GM19397 (cell line): ENCODE measurements at regions not wholly inside any gene's neighbourhood (a gene's known extent, or its start where the extent isn't known, plus 50 kb on each side); places are given as distances from the start of the nearest gene placed in this dataset.
"Not testable (repeated sequence)": the region's sequence is repeated elsewhere in the genome, so short reads cannot be mapped to it uniquely, and the experiment has no call there.

Source experiments
- ATAC-seq: cut with Tn5 transposase; IDR thresholded peaks from one replicate; pipeline ENCODE4 v1.9.1; 2021; ENCODE audit warnings: mild to moderate bottlenecking, moderate library complexity; ENCODE audit not compliant: unreplicated experiment

DNA sequence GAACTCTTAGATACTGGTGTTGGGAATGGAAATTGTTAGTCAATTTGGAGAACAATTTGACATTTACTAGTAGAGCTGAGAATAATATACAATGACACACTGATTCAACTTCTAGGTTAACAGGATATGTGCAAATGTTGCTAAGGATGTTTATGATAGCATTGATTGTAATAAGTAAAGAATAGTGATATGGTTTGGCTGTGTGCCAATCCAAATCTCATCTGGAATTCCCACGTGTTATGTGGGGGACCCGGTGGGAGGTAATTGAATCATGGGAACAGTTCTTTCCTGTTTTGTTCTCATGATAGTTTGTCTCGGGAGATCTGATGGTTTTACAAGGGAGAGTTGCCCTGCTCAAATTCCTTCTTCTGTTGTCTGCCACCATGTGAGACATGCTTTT, 302.4 kb upstream of the TMPRSS15 start:
- no peak for ATAC-seq

DNA sequence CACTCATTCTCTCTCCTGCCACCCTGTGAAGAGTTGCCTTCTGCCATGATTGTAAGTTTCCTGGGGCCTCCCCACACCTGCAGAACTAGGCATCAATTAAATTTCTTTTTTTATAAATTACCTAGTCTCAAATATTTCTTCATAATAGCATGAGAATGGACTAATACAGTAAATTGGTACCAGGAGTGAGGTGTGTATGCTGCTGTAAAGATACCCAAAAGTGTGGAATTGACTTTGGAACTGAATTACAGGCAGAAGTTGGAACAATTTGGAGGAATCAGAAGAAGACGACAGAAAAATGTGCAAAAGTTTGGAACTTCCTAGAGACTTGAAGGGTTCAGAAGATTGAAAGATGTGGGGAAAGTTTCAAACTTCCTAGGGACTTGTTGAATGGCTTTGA, 308.1 kb upstream of the TMPRSS15 start:
- no peak for ATAC-seq

DNA sequence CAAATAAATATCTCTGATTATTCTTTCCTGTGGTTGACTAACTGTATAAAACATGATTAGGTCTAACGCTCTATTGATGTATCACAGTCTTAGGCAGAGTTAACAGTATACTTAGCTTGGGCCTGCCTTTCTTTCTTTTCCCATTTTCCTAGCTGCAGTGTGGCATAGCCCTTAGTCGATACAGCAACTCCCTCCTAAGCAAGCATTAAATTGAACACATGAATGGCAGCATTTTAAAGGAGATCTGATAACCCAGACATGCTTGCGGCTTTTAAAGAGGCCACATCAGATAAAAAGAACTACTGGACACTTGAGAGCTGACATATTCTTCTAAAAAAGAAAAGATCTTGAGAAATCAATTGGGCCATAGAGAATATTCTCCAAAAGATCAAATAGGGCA, 312.0 kb upstream of the TMPRSS15 start:
- ATAC-seq = no peak

DNA sequence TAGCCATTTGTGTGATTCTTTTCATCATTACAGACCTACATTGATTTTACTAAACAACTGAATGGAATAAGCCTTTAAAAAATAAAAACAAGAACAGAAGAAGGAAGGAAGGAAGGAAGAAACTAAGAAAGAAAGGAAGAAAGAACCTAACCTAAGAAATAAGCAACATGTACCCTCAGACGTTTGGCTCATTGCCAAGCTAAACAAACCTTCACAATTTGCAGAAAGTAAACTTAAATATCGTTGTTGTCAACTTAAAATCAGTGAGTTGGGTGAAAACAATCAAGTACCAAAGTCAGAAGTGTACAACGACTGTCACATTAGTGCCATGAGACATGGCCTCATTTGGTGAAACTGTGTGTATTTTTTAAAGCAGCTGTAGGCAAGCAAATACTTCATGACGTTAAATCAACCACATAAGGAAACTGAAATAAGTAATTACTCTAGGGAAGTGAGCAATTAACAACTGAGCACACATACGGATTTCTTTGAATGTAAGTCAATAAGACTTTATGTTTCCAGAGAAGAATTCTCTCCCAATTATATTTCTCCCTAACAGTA, 313.1 kb upstream of the TMPRSS15 start:
- ATAC-seq = no peak

DNA sequence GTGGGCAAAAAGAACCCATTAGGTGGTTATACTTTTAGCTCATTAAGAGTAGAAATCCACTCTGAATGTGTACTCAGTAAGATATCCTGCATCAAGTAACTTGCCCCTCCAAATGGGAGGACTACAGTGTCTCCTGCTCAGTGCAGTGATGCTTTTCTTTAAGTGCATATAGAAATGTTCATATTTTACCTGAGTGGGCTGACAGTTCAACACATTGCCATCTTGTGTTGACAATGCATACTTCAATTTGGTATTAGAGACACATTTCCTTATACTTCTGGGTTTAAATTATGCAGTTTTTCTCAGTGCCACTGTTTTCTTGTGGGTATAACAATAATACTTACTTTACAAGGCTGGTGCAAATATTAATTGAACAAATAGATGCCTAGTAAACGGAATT, 318.6 kb upstream of the TMPRSS15 start:
- no peak for ATAC-seq

DNA sequence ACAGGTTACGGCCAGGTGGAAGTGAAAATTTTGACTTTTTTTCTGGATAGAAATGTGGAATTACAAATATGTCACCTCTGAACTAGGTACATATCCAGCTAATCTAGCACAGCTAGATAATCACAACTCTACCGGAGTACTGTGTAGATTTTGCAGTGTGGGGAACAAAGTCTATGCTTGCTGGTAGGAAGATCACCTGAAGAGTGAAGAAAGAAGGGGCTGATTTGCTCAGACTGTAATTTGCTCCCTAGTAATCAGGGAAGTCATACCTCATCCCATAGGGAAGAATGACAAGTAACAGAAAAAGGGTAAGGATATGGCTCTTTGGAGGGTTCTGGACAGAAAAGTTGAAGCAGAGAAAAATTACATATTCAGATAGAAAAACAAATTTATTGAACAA, 319.6 kb upstream of the TMPRSS15 start:
- ATAC-seq = no peak

DNA sequence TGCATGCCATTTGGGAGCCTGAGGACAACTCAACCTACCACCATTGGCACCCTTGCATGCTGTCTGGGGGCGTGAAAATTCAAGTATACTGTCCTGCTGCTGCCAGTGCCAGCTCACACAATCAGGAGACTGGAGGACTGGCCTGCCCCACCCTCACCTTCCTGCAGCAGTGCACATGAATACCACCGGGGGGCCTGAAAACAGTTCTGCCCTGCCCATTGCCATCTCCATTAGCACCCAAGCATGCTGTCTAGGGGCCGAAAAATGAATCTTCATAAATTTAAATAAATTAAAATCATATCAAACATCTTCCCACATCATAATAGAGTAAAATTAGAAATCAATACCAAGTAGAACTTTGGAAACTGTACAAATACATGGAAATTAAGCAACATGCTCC, 322.1 kb upstream of the TMPRSS15 start:
- ATAC-seq = no peak

DNA sequence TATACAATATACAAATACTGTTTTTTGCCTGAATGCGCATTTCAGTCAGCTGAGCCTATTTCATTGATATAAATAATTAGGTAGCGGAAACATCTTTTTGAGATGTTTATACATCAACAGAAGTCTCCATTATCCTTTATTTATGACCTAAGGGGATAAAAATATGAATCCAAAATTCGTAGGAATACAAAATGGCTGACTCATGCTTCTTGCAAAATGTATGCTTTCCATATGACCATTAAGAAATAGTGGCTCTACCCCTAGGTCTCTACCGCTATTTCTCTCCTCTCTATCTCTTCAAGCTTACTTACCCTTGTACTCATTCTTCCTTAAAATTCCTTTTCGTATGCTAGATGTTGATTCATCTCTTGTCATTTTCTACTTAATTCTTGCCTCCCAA, 338.4 kb upstream of the TMPRSS15 start:
- no peak for ATAC-seq

DNA sequence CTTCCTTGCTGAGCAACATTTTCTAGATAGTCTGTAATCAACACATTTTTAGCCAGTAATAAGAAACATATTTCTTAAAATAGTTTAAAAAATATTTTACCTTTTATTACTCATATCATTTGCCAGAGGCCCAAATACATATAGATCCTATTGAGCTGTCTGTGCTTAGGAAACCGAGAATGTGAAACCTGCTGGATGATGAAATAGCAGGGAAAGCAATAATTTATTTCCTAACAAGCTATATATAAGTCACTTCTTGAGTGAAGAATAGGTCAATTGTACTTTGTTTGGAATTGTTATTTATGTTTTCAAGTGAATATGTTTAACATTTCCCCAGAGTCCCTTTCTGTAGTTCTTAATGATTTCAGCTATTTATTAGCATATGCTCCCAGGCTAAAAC, 339.9 kb upstream of the TMPRSS15 start:
- no peak for ATAC-seq

DNA sequence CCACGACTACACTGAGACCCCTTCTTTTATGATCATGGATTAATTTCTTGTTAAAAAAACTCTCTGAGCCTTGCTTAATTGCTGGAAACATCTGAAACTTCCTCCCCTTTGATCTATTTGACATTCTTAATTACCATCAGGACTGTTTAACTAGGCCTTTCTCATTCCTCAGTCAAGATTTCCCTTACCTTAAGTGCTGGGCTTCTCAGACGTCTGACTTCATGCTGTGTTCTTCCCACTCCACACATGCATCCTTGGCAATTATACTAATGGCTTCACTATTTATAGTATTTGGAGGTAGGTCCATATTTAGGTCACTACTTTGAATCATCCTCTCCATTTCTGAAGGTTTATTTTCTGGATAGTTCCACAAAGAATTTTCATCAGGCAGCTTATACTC, 341.3 kb upstream of the TMPRSS15 start:
- no peak for ATAC-seq

DNA sequence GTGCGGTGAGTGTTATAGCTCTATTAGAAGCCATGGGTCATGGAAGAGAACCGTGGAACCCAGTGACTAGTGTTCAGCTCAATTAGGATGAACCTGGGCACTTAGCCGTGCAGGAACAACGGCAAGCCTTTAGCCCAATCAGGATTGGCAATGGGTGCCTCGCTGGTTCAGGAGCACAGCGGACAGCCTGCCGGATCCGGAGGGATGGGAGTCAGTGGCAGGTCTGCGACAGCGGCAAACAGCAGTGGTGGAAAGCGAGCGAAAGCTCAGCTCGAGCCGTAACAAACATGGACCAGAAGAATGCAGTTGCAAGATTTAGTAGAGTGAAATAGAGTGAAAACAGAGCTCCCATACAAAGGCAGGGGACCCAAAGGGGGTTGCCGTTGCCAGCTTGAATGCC, 349.3 kb upstream of the TMPRSS15 start:
- ATAC-seq = not testable (repeated sequence)

DNA sequence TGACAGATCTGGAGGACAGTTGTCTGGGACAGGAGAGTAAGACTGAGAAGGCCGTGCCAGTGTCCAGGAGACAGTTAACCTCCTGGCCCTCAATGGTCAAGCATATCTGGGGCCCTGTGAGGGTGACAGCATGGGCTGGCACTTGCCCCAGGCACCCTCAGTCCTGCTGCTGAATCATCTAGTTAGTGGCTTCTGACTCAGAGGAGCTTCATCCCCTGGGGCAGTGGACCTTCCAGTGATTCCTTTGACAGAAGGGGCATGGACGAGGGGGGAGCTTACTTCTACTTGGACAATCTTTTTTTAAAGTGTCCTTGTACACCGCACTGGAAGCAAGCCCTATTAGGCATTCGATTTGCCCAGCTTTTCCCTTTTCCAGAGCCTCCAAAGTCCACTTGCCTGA, 352.7 kb upstream of the TMPRSS15 start:
- ATAC-seq = not testable (repeated sequence)

DNA sequence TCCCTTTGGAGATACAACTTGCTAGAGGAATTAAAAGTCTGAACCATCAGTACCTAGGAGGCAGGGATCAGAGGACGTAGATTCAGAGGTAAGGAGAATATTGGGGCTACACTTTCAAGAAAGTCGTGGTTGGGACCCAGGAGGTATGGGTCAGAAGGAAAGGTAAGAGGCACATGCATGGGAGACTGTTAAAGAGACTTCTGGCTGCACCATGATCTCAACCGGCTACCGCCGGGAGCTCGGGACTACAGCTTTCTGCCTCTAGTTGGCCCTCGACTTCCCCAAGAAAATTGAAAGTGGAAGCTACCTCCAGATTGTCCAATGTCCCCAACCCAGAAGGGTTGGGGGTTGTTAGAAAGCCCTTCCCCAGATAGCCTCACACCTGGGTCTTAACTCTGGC, 355.7 kb upstream of the TMPRSS15 start:
- no peak for ATAC-seq

DNA sequence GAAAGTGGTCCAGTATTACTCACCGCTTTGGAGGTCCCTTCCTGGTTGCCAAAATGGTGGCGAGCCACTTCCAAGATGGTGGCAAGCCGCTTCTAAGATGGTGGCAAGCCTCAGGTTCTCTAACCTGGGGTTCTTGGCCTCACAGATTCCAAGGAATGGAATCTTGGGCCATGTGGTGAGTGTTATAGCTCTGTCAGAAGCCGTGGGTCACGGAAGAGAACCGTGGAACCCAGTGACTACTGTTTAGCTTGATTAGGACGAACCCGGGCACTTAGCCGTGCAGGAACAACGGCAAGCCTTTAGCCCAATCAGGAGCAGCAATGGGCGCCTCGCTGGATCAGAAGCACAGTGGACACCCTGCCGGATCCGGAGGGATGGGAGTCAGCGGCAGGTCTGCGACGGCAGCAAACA, 356.2 kb upstream of the TMPRSS15 start:
- no peak for ATAC-seq

DNA sequence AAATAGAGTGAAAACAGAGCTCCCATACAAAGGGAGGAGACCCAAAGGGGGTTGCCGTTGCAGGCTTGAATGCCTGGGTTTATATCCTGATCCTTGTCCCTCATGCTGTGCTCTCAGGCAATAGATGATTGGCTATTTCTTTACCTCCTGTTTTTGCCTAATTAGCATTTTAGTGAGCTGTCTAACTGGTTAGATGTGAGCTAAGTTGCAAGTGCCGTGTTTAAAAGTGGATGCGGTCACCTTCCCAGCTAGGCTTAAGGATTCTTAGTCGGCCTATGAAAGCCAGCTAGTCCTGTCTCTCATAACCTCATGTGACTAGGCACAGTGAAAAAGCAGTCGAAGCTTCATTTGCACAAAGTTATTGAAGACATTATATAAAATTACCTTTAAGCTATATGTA, 356.7 kb upstream of the TMPRSS15 start:
- ATAC-seq = no peak

DNA sequence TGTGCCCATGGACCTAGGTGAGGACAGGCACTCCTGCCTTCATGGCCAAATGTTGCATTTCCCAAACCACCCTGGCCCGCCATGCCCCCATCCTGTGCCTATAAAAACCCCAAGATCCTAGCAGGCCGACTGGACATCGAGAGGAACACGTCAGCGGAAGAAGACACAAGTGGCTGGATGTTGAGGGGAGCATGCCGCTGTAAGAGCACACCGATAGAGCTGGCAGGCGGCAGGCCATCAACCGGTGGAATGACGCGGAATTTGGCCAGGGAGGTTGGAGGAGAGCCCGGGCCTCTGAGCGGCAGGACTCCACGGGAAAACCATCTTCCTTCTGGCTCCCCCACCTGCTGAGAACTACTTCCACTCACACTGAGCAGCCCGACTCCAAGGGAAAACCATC, 361.1 kb upstream of the TMPRSS15 start:
- ATAC-seq = no peak

DNA sequence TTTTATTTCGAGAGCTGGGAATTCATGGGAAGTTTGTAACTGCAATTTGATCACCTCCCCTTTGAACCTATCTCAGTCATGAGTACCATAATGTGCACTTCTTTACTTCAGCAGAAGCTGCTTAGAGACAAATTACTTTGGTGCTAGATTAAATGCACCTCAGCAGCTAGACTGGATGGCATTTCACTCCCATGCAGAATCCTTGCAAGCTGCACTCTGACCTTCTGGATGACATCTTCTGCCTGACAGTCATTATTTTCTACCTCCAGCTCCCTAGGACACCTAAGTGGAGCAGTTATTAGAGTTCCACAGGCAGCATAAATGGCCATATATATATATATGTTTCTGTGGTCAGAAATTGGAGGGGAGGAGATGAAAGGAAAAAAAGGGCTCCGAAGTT, 366.0 kb upstream of the TMPRSS15 start:
- ATAC-seq = no peak

DNA sequence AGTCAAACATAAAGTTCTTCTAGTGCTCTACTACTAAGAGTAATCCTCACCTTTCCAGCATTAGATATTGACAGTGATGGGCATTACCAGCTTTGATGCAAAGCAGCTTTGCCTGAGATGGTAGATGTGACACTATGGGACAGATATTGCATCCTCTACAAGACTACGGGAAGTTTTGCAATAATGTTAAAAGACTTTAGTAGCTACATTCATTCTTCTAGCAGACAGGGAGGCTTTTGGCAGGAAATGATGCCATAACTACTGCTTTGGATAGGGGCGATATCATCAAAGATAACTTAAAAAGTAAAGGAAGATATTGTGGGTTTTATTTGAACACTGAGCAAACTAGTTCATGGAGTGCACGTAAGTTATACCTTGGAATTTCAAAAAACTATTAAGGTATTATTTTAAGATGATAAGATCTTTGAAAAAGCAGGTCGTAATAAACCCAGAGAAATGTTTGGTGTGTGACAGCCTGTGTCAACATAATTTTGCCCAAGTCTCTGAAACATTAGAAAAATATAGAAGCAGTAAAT, 368.3 kb upstream of the TMPRSS15 start:
- no peak for ATAC-seq

DNA sequence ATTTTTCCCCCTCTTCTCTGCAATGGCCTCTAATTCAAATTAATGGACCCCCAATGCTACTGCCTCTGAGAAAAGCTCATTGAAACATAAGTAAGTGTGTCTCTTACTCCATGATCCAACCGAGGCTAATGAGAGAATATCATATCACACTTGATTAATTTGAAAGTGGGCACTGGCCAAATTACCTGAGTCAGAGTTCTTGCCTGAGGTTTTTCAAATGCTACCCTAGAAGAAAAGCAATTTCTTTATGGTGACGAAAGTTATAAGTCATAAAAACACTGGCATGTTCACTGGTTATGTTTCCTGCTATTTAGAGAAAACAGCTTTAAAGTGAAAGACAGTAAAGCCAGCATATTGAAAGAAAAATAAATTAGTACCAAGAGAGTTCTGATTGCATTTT, 368.8 kb upstream of the TMPRSS15 start:
- no peak for ATAC-seq

DNA sequence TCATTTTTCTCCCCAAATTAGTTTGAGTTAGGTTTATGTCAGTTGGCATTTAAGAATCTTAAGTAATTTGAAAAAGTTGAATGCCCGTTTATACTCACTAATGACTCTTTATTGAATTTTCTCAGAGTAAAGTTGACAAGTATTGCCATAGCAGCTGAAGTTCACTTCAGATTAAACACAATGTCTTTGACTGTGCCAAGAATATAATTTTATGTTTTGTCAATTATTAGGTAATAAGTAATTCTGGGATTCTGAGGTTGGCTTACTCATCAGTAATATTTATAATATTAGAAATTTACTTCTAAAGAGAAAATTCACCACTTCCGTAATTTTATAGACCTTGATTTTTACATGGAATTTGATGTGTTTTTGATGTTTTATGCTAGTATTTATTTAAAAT, 369.3 kb upstream of the TMPRSS15 start:
- ATAC-seq = no peak

DNA sequence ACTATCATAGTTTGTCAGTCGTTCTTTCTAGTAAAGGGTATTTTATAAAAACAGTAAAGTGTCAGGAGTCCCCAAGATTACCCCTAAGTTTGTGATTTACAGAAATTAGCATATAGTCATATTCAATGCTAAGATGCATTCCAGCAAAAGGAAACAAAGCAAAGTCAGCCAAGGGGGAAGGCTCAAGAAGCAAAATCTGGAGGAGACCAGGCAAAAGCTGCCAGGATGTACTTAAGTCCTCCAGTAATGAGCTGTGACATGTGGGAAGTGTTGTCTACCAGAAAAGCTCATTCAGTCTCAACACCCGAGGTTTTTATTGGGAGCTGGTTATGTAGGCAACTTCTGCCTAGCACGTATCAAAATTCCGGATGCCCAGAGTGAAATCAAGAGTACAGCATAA, 373.4 kb upstream of the TMPRSS15 start:
- no peak for ATAC-seq

DNA sequence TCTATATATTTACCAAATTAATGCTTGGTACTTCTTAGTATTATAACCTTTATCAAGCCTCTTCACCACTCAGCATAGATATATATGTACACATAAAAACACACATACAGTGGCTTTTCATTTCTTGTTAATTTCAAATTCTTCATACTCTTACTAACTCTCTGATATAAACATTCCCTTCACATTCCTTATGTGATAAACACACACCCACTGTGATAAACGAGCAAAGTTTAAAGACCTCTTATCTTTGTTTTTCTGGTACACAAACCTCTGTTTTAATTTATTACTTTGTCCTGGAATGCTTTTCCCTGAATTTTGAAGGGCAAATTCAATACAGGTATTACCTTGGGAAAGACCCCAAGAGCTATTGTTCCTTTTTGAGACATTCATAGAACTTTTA, 379.1 kb upstream of the TMPRSS15 start:
- no peak for ATAC-seq

DNA sequence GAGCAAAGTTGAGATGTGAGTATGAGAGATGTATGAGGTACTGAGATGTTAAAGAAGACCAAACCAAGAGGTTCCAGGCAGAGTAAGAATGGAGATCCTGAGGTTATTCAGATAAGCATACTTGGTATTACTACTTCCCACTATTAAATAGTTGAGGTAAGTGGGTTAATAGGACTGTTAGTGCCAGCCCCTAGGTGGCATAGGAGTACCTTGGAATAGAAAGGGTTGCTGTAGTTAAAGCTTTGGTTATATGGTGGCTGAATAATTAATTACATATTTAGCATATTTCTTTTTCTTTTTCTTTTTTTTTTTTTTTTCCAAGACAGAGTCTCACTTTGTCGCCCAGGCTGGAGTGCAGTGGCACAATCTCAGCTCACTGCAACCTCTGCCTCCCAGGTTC, 397.9 kb upstream of the TMPRSS15 start:
- ATAC-seq = no peak
